T47D (cell line): ENCODE measurements at regions not wholly inside any gene's neighbourhood (a gene's known extent, or its start where the extent isn't known, plus 50 kb on each side); places are given as distances from the start of the nearest gene placed in this dataset.

Experiments
- DNase-seq, 2 experiments: peaks; one replicate each; pipeline versions ENCODE4 v3.0.0 to v3.0.0-alpha.2; 2011 to 2012; ENCODE audit warnings: low read depth in 1 of 2, low spot score in 1 of 2
- JUND ChIP-seq: IDR thresholded peaks from 2 replicates; pipeline ENCODE4 v1.6.1; 2012; ENCODE audit warnings: low read depth
- in situ Hi-C: cut with HindIII; loops from 2 replicates; pipeline ENCODE4 v1.10.0; 2016; ENCODE audit warnings: low sequenced_read_pairs, low pct_unique_long_range_greater_than_20kb

- TF ChIP-seq JUND = no peak
- in situ Hi-C loops = no loop called here
- no peak for DNase-seq
Measured at GRCh38 chr20:11867291-11867919, 50.3 kb upstream of the BTBD3 start.
